ENCODE measurements at regions not wholly inside any gene's neighbourhood (a gene's known extent, or its start where the extent isn't known, plus 50 kb on each side); places are given as distances from the start of the nearest gene placed in this dataset.
"Not testable (repeated sequence)": the region's sequence is repeated elsewhere in the genome, so short reads cannot be mapped to it uniquely, and the experiment has no call there.

DNA sequence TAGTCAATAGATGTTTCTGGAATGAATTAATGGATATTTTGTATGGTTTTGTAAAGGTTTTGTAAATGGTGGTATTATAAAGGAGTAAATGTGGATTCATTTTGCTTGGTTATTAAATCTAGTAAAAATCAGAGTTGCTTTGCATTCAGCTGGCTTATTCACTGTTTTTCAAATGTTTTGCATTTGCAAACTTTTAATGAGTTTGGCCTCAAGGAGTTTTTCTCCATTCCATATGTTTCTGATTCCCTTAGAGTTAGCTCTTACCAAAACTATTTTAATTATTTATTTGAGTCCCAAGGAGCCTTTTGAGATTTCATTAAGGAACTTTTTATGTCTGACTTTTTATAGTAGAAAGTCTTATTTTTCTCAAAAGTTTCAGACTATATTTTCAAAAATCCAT, 992.2 kb downstream of the DIPK2A start:
- Histone ChIP-seq H3K4me3 (no peak overlapping the region), H3K9me3 (no peaks in the 10 kb centered on the region), H3K27me3 (no peaks in the 10 kb centered on the region), H3K36me3 (no peaks in the 10 kb centered on the region), H3K4me1 (no peaks in the 10 kb centered on the region), H3K27ac (no peak overlapping the region)
- intact Hi-C loops (cut with DNase I; ENCODE audit: low total_unique reads) = loop anchor here (5.0 kb wide), 1 partner anchor 37 kb away; no protein-coding TSS in a partner anchor
- DNase-seq (ENCODE audit: low spot score in 2 of 2) = no peak
- TF ChIP-seq POLR2AphosphoS5 (IDR thresholded peaks at IDR 0.05) (no peak), POLR2A (IDR thresholded peaks at IDR 0.05) (no peak)
- TF ChIP-seq, protein P1, sequence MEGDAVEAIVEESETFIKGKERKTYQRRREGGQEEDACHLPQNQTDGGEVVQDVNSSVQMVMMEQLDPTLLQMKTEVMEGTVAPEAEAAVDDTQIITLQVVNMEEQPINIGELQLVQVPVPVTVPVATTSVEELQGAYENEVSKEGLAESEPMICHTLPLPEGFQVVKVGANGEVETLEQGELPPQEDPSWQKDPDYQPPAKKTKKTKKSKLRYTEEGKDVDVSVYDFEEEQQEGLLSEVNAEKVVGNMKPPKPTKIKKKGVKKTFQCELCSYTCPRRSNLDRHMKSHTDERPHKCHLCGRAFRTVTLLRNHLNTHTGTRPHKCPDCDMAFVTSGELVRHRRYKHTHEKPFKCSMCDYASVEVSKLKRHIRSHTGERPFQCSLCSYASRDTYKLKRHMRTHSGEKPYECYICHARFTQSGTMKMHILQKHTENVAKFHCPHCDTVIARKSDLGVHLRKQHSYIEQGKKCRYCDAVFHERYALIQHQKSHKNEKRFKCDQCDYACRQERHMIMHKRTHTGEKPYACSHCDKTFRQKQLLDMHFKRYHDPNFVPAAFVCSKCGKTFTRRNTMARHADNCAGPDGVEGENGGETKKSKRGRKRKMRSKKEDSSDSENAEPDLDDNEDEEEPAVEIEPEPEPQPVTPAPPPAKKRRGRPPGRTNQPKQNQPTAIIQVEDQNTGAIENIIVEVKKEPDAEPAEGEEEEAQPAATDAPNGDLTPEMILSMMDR (IDR thresholded peaks at IDR 0.05) = no peak

DNA sequence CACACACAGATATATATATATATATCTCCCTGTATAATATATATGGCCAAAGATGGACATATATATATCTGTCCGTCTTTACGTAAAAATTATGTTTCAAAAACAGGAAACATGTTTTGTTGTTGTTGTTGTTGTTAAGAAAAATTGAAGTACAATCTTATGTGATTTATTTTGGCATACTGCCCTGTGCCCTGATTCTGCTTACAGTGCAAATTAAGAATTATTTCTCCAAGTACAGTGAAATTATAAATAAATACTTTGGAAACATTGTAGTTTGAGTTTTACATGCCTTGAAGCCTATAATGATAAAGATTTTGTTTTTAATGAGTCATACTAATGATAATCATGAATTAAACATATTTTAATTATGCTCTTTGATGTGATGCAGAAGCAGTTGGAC, 994.9 kb downstream of the DIPK2A start:
- TF ChIP-seq POLR2A (IDR thresholded peaks at IDR 0.05) (no peak), POLR2AphosphoS5 (IDR thresholded peaks at IDR 0.05) (no peak)
- TF ChIP-seq, protein P1 (IDR thresholded peaks at IDR 0.05) = no peak
- Histone ChIP-seq H3K9me3 (no peaks in the 10 kb centered on the region), H3K4me1 (no peaks in the 10 kb centered on the region), H3K4me3 (no peak overlapping the region), H3K36me3 (no peaks in the 10 kb centered on the region), H3K27ac (no peak overlapping the region), H3K27me3 (no peaks in the 10 kb centered on the region)
- DNase-seq (ENCODE audit: low spot score in 2 of 2) = no peak
- intact Hi-C loops (cut with DNase I; ENCODE audit: low total_unique reads) = no loop called here

DNA sequence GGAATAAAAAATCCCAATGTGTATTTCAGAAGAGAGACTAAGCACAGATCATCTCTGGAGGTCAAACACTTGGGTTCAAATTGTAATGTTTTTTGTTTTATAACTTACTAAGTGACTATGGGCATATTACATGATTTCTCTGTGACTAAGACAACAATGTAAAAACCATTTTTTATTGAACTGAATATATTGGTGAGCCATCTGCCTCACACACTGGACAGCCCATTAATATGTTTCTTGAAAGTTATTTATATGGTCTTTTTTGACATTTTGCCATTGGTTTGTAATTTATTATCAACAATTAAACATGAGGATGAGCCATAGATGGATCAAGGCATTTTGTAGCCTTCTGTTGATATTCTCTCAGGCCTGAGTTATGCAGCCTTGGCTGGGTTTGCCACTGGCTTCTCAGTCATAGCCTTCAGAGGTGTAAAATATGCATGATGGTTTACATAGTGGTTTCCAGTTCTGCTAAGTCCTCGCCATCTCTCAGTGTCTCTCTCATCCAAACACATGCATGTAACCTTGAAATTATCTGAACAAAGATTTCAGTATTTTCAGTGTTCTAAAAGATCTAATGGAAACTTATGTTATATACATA, 997.2 kb downstream of the DIPK2A start:
- DNase-seq (ENCODE audit: low spot score in 2 of 2) = no peak
- TF ChIP-seq POLR2A (IDR thresholded peaks at IDR 0.05) (no peak), POLR2AphosphoS5 (IDR thresholded peaks at IDR 0.05) (no peak)
- TF ChIP-seq, protein P1 (IDR thresholded peaks at IDR 0.05) = no peak
- no peak overlapping the region for H3K4me3 ChIP-seq
- no peak overlapping the region for H3K27ac ChIP-seq
- no peaks in the 10 kb centered on the region for H3K36me3 ChIP-seq
- no peaks in the 10 kb centered on the region for H3K27me3 ChIP-seq
- no peaks in the 10 kb centered on the region for H3K9me3 ChIP-seq
- H3K4me1 ChIP-seq = no peaks in the 10 kb centered on the region
- intact Hi-C loops (cut with DNase I; ENCODE audit: low total_unique reads) = loop anchor here (2.0 kb wide), 1 partner anchor 34 kb away; no protein-coding TSS in a partner anchor

DNA sequence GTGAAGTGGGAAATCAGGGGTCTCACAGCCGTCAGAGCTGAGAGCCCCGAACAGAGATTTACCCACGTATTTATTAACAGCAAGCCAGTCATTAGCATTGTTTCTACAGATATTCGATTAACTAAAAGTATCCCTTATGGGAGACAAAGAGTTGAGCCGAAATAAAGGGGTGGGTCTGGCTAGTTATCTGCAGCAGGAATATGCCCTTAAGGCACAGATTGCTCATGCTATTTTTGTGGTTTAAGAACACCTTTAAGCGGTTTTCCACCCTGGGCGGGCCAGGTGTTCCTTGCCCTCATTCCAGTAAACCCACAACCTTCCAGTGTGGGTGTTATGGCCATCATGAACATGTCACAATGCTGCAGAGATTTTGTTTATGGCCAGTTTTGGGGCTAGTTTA, 1012.9 kb downstream of the DIPK2A start:
- H3K27me3 ChIP-seq; DNase-seq (ENCODE audit: low spot score in 2 of 2); H3K4me1 ChIP-seq; H3K4me3 ChIP-seq; H3K9me3 ChIP-seq; H3K27ac ChIP-seq; H3K36me3 ChIP-seq; intact Hi-C loops (cut with DNase I; ENCODE audit: low total_unique reads): not testable (repeated sequence)

DNA sequence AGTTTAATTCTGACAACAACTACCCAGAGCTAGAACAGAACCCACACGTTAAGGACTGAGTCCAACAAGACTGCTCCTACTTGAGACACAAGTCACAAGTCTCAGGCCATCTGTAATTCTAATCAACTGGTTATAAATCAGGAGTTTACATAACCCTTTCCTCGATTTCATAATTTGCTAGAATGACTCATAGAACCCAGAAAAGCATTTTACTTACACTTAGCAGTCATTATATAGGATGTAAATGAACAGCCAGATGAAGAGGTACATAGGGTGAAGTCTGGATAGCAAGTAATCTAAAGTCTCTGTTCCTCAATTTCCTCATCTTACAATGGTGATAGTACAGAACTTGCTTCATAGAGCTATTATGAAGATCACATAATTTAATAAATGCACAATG, 1018.2 kb downstream of the DIPK2A start:
- Histone ChIP-seq H3K4me1 (no peaks in the 10 kb centered on the region), H3K4me3 (no peak overlapping the region), H3K9me3 (no peaks in the 10 kb centered on the region), H3K27me3 (no peaks in the 10 kb centered on the region), H3K27ac (no peak overlapping the region), H3K36me3 (no peaks in the 10 kb centered on the region)
- no peak for DNase-seq (ENCODE audit: low spot score in 2 of 2)
- TF ChIP-seq, protein P1 (IDR thresholded peaks at IDR 0.05) = no peak
- TF ChIP-seq POLR2A (IDR thresholded peaks at IDR 0.05) (no peak), POLR2AphosphoS5 (IDR thresholded peaks at IDR 0.05) (no peak)
- intact Hi-C loops (cut with DNase I; ENCODE audit: low total_unique reads) = no loop called here

DNA sequence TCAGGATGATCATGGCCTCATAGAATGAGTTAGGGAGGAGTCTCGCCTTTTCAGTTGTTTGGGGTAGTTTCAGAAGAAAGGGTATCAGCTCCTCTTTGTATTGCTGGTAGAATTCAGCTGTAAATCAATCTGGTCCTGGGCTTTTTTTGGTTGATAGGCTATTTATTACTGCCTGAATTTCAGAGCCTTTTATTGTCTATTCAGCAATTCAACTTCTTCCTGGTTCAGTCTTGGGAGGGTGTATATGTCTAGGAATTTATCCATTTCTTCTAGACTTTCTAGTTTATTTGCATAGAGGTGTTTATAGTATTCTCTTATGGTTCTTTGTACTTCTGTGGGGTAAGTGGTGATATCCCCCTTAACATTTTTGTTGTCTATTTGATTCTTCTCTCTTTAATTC, 1024.2 kb downstream of the DIPK2A start:
- H3K9me3 ChIP-seq = peaks cover 0 to under 1% of the 10 kb centered on the region in 2 donors
- DNase-seq (ENCODE audit: low spot score in 2 of 2) = no peak
- H3K27ac ChIP-seq = no peak overlapping the region
- no peaks in the 10 kb centered on the region for H3K4me1 ChIP-seq
- TF ChIP-seq POLR2AphosphoS5 (IDR thresholded peaks at IDR 0.05) (no peak), POLR2A (IDR thresholded peaks at IDR 0.05) (no peak)
- TF ChIP-seq, protein P1 (IDR thresholded peaks at IDR 0.05) = no peak
- no peaks in the 10 kb centered on the region for H3K27me3 ChIP-seq
- no peak overlapping the region for H3K4me3 ChIP-seq
- intact Hi-C loops (cut with DNase I; ENCODE audit: low total_unique reads) = no loop called here
- no peaks in the 10 kb centered on the region for H3K36me3 ChIP-seq

Measured in breast epithelium (tissue), 4 donors.